HG02623 (cell line): ENCODE measurements at regions not wholly inside any gene's neighbourhood (a gene's known extent, or its start where the extent isn't known, plus 50 kb on each side); places are given as distances from the start of the nearest gene placed in this dataset.

Experiments used
- ATAC-seq: cut with Tn5 transposase; IDR thresholded peaks from one replicate; pipeline ENCODE4 v1.9.1; 2021; ENCODE audit warnings: moderate library complexity; ENCODE audit not compliant: unreplicated experiment

DNA sequence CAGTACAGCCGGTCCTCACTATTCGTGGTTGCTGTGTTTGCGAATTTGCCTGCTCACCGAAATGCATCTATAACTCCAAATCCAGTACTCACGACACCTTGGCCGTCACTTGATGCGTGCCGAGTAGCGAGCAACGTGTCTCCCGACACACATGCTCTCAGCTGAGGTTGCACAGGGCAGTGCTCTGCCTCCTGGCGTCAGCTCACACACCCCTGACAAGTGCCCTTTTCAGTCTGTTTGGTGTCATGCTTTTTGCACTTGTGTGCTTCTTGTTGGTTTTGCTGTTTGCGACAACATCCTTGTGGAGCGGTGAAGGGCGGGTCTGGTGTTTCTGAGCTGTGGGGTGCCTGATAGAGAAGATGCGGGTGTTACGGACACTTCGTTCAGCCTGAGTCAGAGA, 110.4 kb upstream of the RFLNA start:
- no peak for ATAC-seq

DNA sequence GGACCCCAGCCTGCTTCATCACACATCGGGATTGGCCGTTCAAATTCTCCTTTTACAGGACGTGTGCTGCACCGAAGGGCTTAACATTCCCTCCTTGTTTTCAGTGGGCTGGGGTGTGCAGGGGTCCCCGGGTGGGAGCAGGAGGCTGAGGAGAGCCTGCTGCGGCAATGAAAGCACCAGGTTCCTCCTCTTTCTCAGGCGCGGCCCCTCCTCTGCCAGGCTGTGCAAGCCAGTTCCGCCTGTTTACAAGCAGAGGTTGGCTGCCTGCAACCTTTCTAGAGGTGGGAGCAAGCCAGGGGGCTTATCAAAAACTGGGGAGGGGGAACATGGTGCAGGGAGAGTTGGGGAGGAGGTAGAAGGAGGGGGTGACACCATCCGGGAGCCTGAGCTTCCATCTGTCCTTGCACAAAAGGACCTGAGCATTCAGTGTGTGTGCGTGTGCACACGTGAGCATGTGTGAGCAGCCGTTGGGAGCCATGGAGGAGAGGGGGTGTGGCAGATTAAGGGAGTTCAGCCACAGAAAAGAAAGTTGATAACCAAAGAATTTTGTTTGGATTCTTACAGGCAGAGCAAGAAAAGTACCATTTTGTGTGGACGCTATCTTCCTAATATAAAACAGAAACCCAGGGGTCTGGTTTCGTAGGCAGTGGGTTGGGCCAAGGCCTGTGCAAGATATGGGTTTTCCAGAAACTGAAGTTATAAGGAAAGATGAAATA, 108.8 kb upstream of the RFLNA start:
- no peak for ATAC-seq

DNA sequence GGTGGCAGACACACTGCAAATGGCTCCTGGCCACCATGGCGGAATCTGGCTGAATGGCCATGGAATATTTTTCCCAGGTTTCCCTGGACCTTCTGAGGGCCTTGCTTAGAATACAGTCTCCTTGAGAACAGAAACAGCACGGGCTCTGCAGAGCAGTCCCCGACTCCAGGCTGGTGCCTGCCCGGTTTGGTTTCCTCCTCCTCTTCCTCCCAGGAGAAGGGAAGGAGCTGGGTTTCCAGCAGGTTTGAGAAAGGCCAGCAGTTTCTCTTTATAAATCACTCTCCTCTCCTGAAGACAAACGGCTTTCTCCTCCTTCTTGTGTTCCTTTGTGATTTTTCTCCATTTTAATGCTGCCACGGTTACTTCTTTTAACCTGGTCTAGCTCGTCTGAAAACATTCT, 106.8 kb upstream of the RFLNA start:
- no peak for ATAC-seq

DNA sequence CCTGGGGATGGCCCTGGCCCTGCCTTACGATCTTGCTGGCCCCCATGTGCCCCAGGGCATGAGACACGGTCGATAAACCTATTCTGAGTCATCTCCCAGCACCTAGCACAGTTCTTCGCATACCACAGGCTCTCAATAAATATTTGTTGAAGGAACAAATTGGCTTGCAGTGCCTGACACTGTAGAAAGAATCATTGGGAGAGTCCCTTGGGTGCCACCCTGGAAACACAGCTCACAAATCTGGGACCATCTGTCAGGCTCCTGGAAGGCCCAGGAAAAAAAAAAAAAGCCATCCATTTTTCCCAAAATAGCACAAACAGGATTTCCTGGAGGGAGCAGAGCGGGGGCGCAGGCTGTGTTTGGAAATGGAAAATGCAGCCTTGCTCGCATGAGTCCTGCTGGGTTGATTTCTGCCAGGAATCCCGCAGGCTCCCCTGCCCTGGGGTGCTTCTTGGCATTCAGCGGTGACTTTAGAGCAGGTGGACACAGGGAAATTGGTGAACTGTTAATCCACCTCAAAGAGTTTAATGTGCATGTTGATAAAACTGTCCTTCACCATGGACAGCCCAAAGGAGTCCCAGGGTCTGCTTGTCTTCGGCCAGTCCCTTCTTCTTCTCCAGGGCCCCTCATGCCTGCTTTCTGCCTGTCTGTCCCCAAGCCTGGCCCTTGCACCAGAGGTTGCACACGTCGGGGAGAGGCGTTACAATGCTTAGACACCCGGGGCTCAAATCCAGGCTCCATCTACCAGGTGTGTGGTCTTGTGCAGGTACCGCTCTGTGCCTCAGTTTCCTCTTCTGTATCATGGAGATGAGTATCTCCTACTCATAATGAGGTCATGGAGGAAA, 106.1 kb upstream of the RFLNA start:
- ATAC-seq = no peak

DNA sequence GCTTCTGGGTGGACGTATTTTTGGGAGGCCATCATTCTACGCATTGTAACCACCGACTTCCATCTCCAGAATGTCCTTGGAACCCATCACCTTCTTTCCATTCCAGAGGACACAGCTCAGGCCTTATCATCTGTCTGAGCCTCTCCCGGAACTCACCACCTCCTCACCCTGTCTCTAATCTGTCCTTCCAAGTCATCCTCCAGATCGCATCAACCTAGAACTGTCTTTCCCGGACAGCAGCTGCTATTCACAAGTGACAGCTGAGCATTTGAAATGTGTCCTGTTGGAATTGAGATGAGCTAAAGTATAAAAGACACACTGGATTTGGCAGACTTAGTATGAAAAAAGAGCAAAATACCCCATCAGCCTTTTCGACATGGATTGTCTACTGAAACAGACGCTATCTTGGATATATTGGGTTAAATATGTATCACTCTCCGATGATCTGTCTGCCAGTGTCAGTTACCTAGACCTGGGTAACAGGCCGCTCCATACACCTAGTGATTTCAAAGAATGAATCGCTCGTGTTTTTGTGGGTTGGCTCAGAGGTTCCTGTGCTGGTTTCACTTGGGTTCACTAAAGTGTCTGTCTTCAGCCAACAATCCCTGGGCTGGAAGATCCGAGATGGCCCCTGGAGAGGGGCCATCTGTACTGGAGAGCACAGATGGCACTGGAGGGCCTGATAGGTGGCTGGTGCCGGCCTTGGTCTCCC, 104.4 kb upstream of the RFLNA start:
- no peak for ATAC-seq

DNA sequence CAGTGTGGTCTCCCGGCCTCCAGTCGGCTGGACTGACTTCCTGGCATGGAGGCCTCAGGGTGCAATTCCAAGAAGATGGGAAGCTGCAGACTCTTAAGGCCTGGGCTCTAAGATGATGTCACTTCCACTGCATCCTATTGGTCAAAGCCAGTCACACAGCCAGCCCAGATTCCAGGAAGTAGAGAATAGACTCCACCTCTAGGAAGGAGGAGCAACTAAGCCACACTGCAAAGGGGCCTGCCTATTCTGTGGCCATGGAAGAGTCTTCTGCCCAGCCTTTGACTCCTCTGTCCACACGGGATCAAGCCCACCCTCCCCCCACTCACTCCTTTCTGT, 103.9 kb upstream of the RFLNA start:
- ATAC-seq = no peak

DNA sequence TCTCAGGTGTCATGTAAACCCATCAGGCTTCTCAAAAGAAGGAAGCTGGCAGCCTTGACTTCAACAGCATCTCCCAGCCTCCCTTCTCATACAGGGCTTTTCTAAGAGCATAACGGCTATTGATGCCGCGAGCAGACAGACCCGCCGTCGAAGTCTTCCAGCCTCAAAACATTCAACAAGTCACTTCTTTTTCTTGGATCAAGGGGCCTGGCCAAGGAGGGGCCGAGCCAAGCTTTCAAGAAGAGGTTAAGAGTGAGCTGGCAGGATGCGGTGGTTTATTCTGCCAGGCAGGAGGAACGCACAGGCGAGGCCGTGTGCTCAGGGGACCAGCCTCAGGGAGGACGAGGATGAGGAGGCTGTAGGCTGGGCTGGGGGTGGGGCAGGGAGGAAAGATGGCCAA, 102.9 kb upstream of the RFLNA start:
- ATAC-seq = no peak

DNA sequence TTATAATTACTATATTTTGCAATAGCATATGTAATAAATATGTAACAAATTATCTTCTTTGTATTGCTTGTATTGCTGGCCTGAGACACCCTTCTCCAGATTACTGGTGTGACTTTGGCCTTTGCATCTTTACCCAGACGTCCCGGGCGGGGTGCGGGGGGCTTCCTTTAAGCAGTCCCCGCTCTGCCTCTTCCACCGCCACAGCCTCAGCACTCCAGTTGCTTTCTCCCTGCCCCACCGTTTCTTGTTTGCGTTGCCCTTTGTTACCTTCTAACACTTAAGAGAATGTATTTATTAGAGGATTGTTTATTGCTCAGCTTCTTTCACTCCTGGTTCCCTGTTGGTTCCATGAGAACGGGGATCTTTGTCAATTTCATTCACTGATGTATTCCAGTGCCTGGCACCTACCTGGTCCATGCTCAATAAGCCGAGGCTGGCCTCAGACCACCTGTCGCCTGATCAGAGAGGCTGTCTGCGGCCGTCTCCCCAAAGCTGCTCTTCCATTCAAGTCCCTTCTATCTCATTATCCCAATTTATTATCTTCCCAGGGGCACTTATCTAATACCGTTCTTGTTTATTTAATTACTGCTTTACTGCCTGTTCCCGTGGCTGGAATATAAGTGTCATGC, 100.5 kb upstream of the RFLNA start:
- ATAC-seq = no peak

DNA sequence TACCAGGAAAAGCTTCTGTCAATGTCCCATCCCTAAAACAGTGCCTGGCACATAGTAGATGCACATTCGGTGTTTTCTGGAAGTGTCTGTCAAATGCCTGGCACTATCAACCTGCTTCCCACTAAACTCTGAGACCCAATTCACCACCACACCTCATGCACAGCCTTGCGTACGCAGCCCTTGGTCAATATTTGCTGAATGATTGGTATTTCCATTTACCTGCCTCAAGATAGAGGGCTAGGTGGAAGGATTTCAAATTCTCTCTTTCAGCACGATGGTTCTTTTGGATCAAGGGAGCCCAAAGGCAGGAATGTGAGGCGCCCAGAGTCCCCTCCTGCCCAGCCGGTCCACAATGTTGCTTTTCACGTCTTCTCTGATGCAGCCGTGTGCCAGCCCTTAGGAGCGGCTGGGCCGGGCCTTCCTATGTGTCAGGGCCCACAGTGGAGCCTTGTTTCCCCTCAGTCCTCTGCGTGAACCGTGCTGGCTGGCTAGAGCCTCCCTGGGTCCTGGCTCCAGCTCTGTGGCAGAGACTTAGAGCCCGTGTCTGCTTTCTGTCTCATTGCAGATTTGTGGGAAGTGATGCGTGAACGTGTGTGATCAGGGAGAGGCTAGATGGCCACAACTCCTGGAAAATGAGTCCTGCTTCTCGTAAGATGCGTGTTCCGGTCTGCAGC, 99.9 kb upstream of the RFLNA start:
- no peak for ATAC-seq

DNA sequence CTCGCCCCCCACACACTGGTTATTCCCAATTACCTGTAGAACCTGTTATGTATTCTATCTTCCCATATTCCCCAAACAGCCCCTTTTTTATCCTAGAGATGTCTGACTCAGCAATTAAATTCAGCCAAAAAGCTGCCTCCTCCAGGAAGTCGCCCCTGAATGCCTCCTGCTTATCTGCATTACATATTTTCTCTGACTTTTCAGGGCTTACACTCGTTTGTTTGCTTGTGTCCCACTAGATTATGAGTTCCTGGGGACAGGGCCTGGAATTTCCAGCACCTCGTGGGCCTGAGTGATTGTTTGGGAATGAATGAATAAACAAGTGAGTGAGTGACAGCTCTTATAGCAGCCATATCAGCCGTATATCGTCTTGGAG, 99.3 kb upstream of the RFLNA start:
- no peak for ATAC-seq

DNA sequence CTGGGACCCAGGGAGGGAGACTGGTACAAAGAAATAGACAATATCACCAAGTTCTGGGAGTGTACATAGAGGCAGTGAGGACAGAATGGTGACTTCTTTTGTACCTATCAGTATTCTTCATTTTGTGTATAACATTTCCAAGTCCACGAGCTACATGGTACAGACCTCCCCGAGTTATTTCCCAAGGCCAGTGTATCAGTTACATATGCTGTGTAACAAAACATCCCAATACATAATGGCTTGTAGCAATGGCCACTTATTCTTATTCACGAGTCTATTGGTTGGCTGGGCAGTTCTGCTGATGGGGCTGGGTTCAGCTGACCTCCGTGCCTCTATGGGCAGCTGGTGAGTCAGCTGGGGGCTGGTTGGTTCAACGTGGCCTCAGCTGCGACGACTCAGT, 98.7 kb upstream of the RFLNA start:
- no peak for ATAC-seq

DNA sequence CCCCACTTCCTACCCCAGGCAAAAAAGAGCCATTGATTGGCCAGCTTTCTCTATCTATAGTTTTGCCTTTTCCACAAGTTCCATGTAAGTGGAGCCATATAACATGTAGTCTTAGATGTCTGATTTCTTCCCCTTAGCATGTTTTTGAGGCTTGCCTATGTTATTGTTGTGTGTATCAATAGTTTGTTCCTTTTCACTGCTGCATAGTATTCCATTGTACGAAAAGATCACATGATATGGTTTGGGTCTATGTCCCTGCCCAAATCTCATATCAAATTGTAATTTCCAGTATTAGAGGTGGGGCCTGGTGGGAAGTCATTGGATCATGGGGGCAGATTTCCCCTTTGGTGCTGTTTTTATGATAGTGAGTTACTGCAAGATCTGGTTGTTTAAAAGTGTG, 93.6 kb upstream of the RFLNA start:
- no peak for ATAC-seq

DNA sequence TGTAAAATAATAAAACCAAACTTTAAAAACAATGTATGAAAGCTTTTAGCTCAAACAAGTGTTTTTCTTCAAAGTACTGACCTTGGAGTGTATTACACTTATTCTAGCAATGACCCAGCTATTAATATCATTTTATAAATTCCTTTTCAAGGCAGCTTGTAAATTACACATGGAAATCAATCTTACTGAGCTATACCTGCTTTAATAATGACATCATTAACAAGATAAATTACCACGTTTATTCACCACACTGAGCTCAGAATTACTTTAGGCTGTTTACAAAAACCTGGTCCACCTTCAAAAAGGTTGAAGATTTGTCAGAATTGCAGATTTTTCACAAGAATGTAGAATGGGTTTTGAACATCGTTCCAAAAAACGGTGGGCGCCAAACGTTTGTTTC, 91.7 kb upstream of the RFLNA start:
- ATAC-seq = no peak

DNA sequence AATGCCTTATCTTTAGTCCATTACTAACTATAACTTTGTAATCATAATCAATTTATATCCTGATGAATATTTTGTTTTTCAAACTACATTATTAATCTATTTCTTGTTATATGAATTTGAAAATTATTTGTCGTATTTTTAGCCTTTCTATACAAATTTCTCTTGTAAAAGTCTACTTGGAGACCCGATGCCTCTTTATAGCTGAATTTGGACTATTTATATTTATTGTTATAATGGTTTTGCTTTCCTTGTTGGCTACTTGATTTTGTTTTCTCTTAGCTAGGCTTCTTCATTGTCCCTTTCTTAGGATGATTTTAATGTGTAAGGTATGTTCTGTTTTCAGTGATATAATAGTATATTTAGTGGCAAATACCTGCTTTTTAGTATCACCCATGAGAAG, 89.5 kb upstream of the RFLNA start:
- ATAC-seq = no peak

DNA sequence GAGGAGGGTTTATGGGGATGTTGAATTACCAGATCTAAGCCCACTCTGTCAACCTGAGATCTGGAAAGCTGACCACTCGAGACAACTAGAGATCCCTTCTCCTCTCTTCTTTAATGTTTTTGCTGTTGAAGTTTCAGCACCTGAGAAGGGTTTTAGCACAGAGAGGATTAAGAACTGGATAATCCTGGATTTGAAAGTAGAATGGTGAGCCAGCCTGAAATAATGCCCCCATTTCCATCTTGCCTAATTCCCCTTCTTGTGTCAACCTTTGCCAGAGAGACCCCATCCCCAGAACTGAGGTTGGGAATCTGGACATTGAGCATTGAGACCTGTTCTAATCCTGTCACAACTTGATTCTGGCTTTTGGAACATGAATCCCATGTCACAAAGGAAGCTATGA, 87.8 kb upstream of the RFLNA start:
- no peak for ATAC-seq

DNA sequence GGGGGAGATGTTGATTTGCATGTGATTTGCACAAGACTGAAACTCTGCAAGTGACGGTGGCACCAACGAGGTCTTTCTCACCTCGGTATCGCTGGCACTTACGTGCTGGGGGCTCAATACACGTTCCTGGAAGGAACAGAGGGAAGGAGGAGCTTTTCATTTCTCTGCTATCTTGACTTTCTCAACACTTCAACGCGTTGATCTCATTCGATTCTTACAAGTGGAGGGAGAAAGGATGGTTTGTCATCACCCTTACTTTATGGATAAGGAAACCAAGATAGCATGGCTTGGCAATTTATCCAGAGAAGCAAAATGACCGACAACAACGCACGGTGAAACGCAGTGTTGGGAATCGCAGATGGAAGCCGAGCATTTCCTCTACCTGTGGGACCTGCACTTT, 87.3 kb upstream of the RFLNA start:
- no peak for ATAC-seq

DNA sequence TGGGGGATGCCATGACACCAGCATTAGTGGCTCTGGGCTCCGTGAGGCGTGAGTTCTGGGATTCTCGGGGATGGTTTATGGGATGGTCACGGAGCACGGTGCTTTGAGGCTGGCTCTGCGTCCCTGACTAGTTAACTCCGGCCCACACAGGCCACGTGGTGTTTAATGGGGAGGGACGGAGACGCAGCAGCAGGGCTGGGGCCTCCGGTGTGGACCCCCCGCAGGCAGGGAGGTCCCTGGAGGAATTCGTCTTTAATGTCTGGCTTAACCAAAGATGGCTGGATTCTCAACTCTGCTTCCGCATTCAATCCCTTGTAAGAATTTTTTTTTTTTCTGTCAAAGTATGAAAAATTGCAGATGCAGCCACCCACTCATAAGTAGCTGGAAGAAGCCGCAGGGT, 86.4 kb upstream of the RFLNA start:
- ATAC-seq = no peak

DNA sequence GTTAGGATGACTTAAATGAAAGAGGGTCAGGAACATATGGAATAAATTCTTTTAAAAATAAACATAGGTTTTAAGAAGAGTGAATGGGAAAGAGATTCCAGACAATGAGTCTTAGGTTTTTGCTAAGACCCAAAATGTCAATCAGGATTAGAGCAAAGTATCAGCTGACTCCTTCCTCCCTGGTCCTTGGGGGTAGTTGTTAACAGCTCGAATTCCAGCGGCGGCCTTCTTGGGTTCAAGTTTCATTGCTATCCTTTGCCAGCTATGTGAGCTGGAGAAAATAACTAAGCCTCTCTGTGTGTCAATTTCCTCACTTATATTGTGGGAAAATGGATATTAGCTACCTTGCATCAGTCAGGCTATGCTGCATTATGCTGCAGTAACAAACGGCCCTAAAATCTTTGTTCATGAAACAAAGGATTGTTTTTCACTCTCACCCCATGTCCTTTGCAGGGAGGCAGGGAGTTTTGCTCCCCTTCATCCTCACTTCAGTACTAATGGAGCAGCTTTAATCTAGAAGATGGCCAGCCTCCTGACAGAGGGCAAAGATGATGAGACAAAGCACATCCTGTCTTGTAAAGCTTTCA, 83.8 kb upstream of the RFLNA start:
- ATAC-seq = no peak

DNA sequence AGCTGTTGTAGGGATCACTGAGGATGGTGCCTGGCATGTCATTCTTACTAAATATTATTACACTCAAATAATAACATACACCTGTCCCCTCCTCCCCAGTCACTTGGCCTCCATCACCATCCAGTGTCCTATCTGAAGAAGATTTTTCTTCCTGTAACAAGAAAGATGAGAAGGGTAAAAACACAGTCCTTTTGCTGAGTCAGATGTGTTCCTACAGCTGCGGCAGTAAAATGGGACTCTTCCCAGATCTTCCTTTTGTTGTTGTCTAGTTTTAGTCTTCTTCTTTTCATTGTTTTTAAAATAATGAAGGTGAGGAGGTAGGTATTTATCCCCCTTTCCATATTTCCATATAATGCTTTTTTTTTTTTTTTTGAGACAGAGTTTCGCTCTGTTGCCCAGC, 83.1 kb upstream of the RFLNA start:
- no peak for ATAC-seq

DNA sequence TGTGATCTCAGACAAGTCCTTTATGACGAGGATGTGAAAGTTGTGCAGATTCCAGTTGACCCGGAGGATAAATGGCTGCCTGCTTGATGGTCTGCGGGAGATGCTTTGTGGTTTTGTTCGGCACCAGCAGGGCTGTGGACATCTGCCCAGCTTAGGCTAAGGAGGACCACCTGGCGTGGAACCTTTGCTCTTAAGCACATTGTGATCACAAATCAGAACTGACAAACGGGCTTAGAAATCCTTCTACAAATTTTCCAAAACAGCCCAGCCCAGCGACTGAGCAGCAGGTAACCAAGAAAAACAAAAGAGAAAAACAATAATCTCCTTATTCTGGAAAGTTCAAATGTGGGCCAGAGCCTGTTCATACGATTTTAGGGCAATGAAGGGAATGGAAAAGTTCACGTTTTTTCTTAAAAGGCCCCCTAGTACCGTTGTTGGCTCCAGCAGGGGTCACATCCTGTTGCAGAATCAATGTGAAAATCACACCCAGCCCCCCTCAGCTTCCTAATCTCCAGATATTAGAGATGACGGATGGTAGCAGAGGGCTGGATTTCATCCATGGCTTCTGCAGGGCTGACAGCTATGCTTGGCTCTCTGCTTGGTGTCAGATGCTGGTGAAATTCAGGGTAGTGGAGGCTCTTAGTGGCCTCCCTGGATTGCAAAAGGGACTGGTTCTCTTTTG, 81.1 kb upstream of the RFLNA start:
- no peak for ATAC-seq
